ENCODE measurements at regions not wholly inside any gene's neighbourhood (a gene's known extent, or its start where the extent isn't known, plus 50 kb on each side); places are given as distances from the start of the nearest gene placed in this dataset.

DNA sequence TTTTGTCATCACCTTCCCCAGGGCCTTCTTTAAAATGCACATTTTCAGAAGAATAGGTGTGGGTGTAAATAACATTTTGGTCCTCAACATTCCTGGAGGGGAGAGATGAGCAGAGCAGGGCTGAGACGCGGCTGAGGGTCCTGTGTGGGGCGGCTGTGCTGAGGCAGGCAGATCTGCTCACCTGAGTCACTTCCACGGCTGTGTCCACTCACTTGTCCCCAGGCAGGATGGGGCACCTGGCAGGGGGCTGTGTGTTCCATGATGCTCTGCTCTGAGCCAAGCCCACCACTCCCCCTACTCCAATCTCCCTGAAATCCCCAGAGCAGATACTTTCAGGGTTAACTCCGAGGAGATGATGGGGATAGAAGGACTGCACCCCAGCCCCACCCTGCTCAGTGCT, 93.8 kb downstream of the GLRX3 start:
- no peak for DNase-seq

- no peak for DNase-seq
Observed at GRCh38 chr10:130230611-130231010, 94.4 kb downstream of the GLRX3 start.

- no peak for DNase-seq
Observed at GRCh38 chr10:130231251-130231741, 95.1 kb downstream of the GLRX3 start.

- no peak for DNase-seq
Observed at GRCh38 chr10:130232166-130233034, 96.2 kb downstream of the GLRX3 start.

- no peak for DNase-seq
Observed at GRCh38 chr10:130233035-130233360, 96.8 kb downstream of the GLRX3 start.

GRCh38 chr10:130233426-130233825, 97.2 kb downstream of the GLRX3 start:
- no peak for DNase-seq

GRCh38 chr10:130234171-130234965, 98.2 kb downstream of the GLRX3 start:
- no peak for DNase-seq

DNA sequence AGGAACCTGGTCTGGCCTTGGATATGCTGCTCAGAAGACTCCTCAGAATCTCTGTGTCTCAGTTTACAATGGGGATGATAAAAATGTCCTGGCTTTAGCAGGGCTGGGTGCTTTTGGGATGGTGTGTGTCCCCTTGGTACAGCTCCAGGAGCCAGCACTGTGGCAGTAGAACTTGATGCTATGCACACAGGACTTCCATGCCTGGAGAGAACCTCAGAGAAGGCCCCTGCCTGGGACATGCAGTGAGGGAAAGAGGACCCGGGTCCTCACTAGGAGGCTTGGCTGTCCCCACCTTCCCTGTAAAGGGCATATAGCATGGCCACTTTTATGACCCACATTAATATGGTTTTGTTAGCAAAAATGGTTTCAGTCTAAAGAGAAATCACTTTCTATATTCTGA, 100.5 kb downstream of the GLRX3 start:
- DNase-seq = no peak

DNA sequence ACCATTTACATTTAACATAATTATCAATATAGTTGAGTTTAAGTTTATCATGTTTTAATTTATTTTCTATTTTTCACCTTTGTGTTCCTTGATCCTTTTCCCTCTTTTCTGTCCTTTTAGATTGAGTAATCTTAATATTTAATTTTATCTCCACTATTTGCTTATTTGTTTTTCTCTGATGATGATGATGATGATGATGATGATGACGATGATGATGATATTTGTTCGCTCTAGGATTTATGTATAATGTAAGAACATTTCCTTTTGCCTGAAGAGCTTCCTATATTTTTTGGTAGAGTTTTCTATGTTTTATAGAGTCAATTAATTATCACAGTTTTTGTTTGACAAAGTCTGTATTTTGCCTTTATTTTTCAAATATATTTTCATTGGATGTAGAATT, 104.2 kb downstream of the GLRX3 start:
- no peak for DNase-seq

DNA sequence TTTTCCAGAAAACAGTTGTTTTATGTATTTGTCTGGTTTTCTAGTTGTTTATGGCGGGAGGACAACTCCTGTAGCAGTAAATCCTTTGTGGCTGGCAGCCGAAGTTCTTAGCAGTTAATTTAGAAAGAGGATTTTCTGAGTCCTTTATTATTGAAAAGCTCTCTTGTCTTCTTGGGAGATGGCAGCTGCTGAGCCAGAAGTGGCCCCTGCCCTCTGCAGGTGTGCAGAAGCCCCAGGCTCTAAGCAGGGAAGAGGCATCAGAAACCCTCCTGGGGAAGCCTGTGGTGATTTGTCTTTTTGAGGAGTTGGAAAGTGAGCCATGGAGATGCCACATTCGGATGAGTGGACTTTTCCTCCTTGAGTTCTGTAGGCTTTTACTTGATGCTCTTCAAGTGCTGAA, 106.3 kb downstream of the GLRX3 start:
- DNase-seq = no peak

DNA sequence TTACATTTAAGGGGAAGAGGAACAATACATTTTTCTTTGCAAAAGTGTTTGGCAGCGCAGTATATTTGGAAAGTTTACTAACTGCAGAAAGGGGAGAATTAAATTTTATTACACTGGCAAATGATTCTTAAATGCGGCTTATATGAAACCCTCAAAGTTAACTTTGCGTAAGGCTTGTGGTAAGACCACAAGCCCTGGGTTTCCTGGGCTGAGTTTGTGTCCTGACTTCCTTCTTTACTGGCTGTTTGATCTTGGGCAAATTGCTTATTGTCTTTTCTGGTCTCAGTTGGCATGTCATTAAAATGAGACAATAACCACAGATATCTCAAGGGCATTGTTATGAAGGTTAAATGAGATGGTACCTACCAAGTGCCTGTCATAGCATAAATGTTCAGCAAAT, 106.8 kb downstream of the GLRX3 start:
- DNase-seq = no peak

GRCh38 chr10:130244031-130244927, 108.1 kb downstream of the GLRX3 start:
- DNase-seq = no peak

DNA sequence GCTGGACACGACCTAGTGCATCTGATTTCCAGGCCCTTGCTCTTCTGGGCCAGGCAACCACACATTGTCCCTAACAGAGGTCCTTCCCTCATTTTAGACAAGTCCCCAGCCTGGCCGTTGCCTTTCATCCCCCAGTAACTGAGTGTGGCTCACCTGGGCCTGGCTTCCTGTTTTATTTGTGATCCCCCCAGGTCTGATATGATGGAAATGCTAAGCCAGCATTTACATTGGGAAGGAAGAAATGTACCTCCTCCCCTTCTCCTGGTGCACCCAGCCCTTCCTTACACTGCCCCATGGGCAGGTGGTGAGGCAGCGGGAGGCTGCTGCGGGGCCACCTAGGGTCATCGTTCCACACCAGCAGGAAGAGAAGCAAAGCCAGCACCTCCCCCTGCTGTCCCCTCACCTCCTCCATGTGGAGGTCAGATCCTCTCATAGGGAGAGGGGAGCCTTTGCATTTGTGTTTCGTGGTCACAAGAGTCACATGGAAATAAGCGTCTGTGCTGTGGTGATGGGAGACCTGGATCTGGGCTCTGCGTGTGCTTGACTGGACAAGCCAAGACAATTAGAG, 108.8 kb downstream of the GLRX3 start:
- DNase-seq = no peak

GRCh38 chr10:130246113-130246512, 109.9 kb downstream of the GLRX3 start:
- no peak for DNase-seq

- DNase-seq = no peak
Observed at GRCh38 chr10:130250127-130250526, 113.9 kb downstream of the GLRX3 start.

DNA sequence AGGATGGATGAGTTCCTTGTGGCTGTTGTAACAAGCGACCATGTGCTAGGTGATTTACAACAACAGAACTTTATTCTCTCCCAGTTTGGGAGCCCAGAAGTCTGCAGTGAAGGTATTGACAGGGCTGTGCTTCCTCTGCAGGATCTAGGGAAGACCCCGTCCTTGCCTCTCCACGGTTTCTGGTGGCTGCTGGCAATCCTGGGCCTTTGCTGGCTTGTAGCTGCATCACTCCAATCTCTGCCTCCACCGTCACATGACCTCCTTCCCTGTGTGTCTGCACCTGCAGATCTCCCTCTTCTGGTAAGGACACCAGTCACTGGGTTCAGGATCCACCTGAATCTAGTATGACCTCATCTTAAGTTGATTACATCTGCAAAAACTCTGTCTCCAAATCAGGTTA, 115.6 kb downstream of the GLRX3 start:
- DNase-seq = no peak

DNA sequence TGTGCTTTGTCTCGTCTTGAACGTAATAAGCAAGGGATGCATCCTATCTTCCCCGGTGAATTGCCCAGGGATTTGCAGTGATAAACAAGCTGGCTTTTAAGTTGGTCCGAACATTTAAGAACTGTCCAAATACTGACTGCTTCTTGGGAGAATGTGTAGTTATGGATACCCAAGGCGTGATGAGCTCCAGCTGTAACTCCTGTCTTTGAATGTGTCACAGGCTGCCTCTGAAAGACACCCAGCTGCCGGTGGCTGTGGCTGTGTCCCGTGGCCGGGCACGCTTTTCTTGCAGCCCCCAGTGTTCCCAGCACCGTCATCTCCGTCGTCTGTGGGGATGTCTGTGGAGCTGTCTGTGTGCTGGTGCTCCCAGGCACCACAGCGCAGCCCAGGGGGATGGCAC, 118.1 kb downstream of the GLRX3 start:
- DNase-seq = no peak

- no peak for DNase-seq
Observed at GRCh38 chr10:130254662-130255061, 118.5 kb downstream of the GLRX3 start.

DNA sequence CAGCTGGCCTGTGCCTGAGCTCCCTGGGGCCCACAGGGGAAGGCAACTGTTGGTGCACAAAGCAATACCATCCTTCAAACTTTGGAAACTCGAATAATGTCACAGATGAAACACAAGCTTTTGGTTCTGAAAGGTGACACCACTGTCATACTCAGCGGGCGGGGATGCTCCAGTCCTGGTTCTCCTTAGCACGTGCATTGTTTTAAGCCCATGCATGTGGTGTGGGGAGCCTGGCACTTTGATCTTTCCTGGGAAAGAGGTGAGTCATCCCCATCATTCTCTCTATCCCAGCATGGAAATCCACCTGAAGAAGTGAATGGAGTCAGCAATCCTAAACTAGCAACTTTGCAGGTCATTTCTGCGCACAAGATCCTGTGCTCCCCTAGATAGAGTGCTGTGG, 119.6 kb downstream of the GLRX3 start:
- no peak for DNase-seq

DNA sequence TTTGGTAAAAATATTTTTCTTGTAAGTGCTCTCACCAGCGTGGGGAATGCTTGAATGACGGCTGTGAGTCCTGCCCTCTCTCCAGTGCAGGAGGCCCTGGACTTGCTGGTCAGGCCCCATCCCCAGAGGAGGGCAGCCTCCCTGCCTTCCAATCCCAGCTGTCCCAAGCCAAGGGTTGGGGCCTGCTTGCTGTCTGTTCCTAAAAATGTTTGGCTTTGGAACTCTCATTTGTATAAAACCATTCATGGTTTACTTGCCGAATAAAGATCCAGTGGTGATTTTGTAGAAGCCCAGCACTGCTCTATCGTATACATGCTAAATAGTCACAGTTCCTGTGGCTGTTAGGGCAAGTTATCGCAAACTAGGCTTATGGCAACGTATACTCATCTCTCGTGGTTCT, 121.7 kb downstream of the GLRX3 start:
- DNase-seq = no peak

DNA sequence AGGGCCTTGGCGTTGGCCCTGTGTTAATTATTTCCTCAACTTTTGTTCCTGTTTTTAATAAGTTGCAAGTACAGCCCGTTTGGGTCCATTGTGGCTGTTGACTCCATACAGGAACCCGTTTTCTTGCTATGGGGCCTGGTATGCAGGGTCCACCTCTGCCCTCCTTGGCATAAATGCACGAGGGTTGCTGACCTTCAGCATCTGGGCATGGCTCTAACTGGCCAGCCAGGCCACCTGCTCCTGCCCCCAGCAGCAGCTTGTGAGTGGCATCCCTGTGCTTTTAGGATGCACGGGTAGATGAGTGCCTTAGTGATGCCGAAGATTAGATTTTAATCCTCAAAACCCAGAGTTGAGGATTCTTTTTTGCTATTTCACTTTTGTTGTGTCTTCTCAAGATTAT, 123.2 kb downstream of the GLRX3 start:
- no peak for DNase-seq

GRCh38 chr10:130261306-130261705, 125.1 kb downstream of the GLRX3 start:
- no peak for DNase-seq

DNA sequence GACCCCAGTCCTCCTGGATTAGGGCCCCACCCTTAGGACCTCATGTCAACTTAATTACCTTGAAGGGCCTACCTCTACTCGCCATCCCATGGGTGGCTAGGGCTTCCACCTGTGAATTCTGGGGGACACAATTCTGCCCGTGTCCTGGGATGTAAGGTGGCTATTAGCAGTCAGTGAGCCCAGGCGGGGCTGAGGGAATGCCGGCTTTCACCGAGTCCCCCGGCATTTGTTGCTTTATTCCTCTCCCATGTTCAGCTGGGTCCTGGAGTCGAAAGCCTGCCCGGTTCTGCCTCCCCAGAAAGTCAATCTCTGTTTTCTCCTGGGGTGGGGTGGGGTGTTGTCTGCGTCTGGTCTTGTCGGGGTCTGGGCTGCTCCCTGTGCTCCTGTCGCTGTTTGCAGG, 125.6 kb downstream of the GLRX3 start:
- DNase-seq = no peak
